ENCODE measurements at regions not wholly inside any gene's neighbourhood (a gene's known extent, or its start where the extent isn't known, plus 50 kb on each side); places are given as distances from the start of the nearest gene placed in this dataset.

- TF ChIP-seq ATF3 (IDR thresholded peaks at IDR 0.05) (no peak), EGR1 (IDR thresholded peaks at IDR 0.05; ENCODE audit: low read depth) (no peak), ELF1 (IDR thresholded peaks at IDR 0.05; ENCODE audit: borderline replicate concordance, low read depth) (no peak), JUND (IDR thresholded peaks at IDR 0.05) (no peak), RAD21 (IDR thresholded peaks at IDR 0.05; ENCODE audit: low read depth) (no peak), ZFX (IDR thresholded peaks at IDR 0.05) (no peak)
Measured at GRCh38 chr7:33724201-33724600, 181.1 kb upstream of the BMPER start (continued).

DNA sequence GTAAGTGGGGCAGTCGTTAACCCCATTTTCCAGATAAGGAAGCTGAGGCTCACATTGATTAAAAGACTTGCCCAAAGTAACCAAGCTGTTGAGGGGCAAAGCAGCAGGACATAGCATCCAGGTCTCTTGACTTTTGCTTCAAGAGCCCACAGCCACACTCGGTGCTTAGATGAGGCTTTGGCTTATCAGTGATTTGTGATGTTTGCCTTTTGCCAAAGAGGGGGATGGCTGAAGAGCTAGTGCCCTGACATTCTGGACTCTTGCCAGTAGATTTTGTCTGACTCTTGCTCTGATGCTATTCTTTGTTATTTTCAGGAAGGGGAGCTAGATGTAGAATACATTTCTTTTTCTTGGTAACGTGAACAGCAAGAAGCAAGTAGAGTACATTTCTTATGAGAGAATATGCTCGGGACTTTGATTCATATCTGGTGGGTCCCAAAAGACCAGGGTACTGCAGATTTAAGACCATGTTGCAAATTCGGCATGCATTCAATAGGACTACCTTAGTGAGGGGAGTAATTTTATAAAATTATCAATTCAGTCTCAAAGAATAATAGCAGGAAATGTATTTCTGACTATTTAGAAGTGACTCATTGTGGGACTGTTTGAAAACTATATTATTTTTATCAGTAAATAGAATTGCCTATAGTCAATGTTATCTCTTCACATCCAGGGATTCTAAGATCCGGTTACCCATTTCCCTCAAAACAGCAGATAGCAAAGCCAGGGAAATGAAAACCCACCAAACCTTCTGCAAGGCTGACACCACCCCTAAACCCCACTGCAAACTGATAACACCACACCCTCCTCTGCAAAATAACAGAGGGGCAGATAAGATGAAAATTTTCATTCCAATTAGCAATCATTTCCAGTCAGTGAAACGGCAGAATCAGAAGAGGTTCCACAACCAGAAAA is 180.0 kb upstream of the BMPER start:
- H3K79me2 ChIP-seq (ENCODE audit: insufficient read depth, low read length) = no peaks in the 10 kb centered on the region
- H2AFZ ChIP-seq (ENCODE audit: low read depth, low read length, poor library complexity, severe bottlenecking) = no peak overlapping the region
- H3K9me2 ChIP-seq (ENCODE audit: insufficient read depth) = no peaks in the 10 kb centered on the region
- peaks cover 10 to 15% of the 10 kb centered on the region in 2 experiments for H3K4me1 ChIP-seq (ENCODE audit: control insufficient read depth in 1 of 2, insufficient read depth in 2 of 2, low read length in 2 of 2)
- no peaks in the 10 kb centered on the region for H3K9me3 ChIP-seq (ENCODE audit: control insufficient read depth in 1 of 2, insufficient read depth in 1 of 2, low read depth in 1 of 2, low read length in 2 of 2)
- POLR2A ChIA-PET = no interaction called here
- no peak overlapping the region for H3K27ac ChIP-seq (ENCODE audit: low read depth, low read length)
- BruUV-seq (replicated peaks) = no TSS peak
- no peak overlapping the region for H3K4me2 ChIP-seq (ENCODE audit: low read length)
- ATAC-seq (no peak), DNase-seq (ENCODE audit: low read depth, low spot score) (no peak)
- no peak overlapping the region for H3K4me3 ChIP-seq (replicated peaks in 1 of 2; ENCODE audit: low read depth in 1 of 2, low read length in 2 of 2)
- RAD21 ChIA-PET (ENCODE audit: low non-redundant PET in 1 of 2, low total read pairs in 2 of 2, uncharacterized antibody in 2 of 2, unreplicated experiment in 2 of 2) = no interaction called here
- no peaks in the 10 kb centered on the region for H4K20me1 ChIP-seq (ENCODE audit: insufficient read depth)
- no peaks in the 10 kb centered on the region; the same call in 1 of the 2 replicates for H3K27me3 ChIP-seq (ENCODE audit: insufficient read depth, low read length)
- CTCF ChIA-PET = no interaction called here
- TF ChIP-seq CTCF (IDR thresholded peaks at IDR 0.05 in 2 of 3, conservative IDR thresholded peaks at IDR 0.05 in 1 of 3; ENCODE audit: borderline replicate concordance in 1 of 3, insufficient read depth in 1 of 3, low read depth in 2 of 3, low read length in 2 of 3) (no peak), POLR2A (IDR thresholded peaks at IDR 0.05; ENCODE audit: borderline replicate concordance, extremely low read depth, insufficient read depth, insufficient read length) (no peak), ZNF274 (IDR thresholded peaks at IDR 0.05; ENCODE audit: low read depth, low read length) (no peak), SP1 (IDR thresholded peaks at IDR 0.05; ENCODE audit: low read depth) (no peak), ATF3 (IDR thresholded peaks at IDR 0.05) (no peak), FOSL1 (IDR thresholded peaks at IDR 0.05; ENCODE audit: low read depth) (no peak), POLR2AphosphoS5 (IDR thresholded peaks at IDR 0.05; ENCODE audit: low read depth, low read length) (no peak), ELF1 (IDR thresholded peaks at IDR 0.05; ENCODE audit: borderline replicate concordance, low read depth) (no peak), EZH2 (IDR thresholded peaks at IDR 0.05) (no peak), CEBPB (IDR thresholded peaks at IDR 0.05; ENCODE audit: low read depth) (no peak), CBX3 (IDR thresholded peaks at IDR 0.05; ENCODE audit: low read depth) (no peak), JUND (IDR thresholded peaks at IDR 0.05) (no peak), RAD21 (IDR thresholded peaks at IDR 0.05; ENCODE audit: low read depth) (no peak)
- intact Hi-C loops (cut with micrococcal nuclease) = no loop called here
- no peak overlapping the region for H3K9ac ChIP-seq (ENCODE audit: low read length)
- no peaks in the 10 kb centered on the region for H3K36me3 ChIP-seq (ENCODE audit: control insufficient read depth in 1 of 2, insufficient read depth in 2 of 2, low read length in 2 of 2)

Data from HCT116 (cell line).